ENCODE measurements at regions not wholly inside any gene's neighbourhood (a gene's known extent, or its start where the extent isn't known, plus 50 kb on each side); places are given as distances from the start of the nearest gene placed in this dataset.

DNA sequence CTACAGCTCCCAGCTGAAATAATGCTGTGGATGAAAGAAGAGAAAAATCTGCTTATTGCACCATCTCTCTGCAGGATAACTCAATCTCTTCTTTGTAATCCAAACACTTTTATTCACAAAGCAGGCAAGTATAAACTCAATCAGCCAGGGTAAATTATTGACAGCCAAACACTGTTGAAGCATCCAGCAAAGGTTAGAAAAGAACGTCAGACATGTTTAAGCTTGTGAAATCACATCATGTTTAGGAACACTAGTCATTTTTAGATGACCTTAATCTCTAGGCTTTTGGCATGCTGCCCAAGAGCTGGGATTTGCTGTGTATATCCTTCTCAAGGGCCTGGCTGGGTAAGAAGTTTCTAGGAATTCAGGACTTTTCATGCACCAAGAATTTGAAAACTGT is 1148.1 kb upstream of the FANCL start:
- TF ChIP-seq, protein P1, sequence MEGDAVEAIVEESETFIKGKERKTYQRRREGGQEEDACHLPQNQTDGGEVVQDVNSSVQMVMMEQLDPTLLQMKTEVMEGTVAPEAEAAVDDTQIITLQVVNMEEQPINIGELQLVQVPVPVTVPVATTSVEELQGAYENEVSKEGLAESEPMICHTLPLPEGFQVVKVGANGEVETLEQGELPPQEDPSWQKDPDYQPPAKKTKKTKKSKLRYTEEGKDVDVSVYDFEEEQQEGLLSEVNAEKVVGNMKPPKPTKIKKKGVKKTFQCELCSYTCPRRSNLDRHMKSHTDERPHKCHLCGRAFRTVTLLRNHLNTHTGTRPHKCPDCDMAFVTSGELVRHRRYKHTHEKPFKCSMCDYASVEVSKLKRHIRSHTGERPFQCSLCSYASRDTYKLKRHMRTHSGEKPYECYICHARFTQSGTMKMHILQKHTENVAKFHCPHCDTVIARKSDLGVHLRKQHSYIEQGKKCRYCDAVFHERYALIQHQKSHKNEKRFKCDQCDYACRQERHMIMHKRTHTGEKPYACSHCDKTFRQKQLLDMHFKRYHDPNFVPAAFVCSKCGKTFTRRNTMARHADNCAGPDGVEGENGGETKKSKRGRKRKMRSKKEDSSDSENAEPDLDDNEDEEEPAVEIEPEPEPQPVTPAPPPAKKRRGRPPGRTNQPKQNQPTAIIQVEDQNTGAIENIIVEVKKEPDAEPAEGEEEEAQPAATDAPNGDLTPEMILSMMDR (IDR thresholded peaks at IDR 0.05; ENCODE audit: low read depth, low read length): no peak
- TF ChIP-seq EZH2phosphoT487 (IDR thresholded peaks at IDR 0.05; ENCODE audit: low read depth): no peak

Data from OCI-LY3 (cell line).